ENCODE measurements at regions not wholly inside any gene's neighbourhood (a gene's known extent, or its start where the extent isn't known, plus 50 kb on each side); places are given as distances from the start of the nearest gene placed in this dataset.

GRCh38 chr3:193130576-193130975 is 110.4 kb upstream of the PLAAT1 start:
- TF ChIP-seq TFE3 (CRISPR knock-in tag; IDR thresholded peaks at IDR 0.05) (peak; percentile 88), EHMT2 (IDR thresholded peaks at IDR 0.05) (no peak), TSHZ1 (CRISPR knock-in tag; IDR thresholded peaks at IDR 0.05) (no peak), CBX3 (IDR thresholded peaks at IDR 0.05; ENCODE audit: borderline replicate concordance in 1 of 2, low read length in 2 of 2) (no peak), ZNF75A (CRISPR knock-in tag; IDR thresholded peaks at IDR 0.05) (no peak), SMARCB1 (IDR thresholded peaks at IDR 0.05; ENCODE audit: insufficient read length, low read depth) (no peak)
- Histone ChIP-seq H3K9me1 (ENCODE audit: control insufficient read depth, insufficient read depth, low read length) (no peaks in the 10 kb centered on the region), H3K9ac (ENCODE audit: insufficient read depth in 1 of 2, low read depth in 2 of 2, low read length in 2 of 2) (no peak overlapping the region), H3K4me3 (no peak overlapping the region), H3K79me2 (ENCODE audit: control insufficient read depth, insufficient read depth, low read length) (no peaks in the 10 kb centered on the region), H3K9me3 (replicated peaks; ENCODE audit: control insufficient read depth, insufficient read depth, low read depth, low read length) (no peaks in the 10 kb centered on the region; the same call in 1 of the 2 replicates), H3K4me2 (ENCODE audit: insufficient read depth, low read length) (no peak overlapping the region), H3K27ac (ENCODE audit: extremely low read depth, low read depth, low read length) (no peak overlapping the region), H3K27me3 (ENCODE audit: control insufficient read depth in 2 of 2, insufficient read depth in 2 of 2, low read length in 2 of 2) (no peaks in the 10 kb centered on the region), H4K20me1 (replicated peaks; ENCODE audit: control insufficient read depth, insufficient read depth, low read length) (no peaks in the 10 kb centered on the region), H3K4me1 (replicated peaks in 1 of 2; ENCODE audit: control insufficient read depth in 2 of 2, insufficient read depth in 2 of 2, low read length in 2 of 2) (no peaks in the 10 kb centered on the region), H3K36me3 (ENCODE audit: control insufficient read depth, insufficient read depth, low read length) (no peaks in the 10 kb centered on the region), H2AFZ (ENCODE audit: low read depth, low read length) (no peak overlapping the region)
- intact Hi-C loops (cut with micrococcal nuclease) (no loop called here), in situ Hi-C loops (cut with MboI) (no loop called here)
- FAIRE-seq = no peak
- BruUV-seq (replicated peaks) = no TSS peak
- POLR2A ChIA-PET = no interaction called here
- CTCF ChIA-PET (ENCODE audit: low intra/inter-chr PET ratio) = no interaction called here
- 1% methylated on average over 4 of the region's 4 CpGs for WGBS (ENCODE audit: insufficient coverage, low coverage, missing lambda C conversion rate)
- no peak for DNase-seq (ENCODE audit: extremely low read depth in 1 of 4, low spot score in 3 of 4)
- no peak for ATAC-seq
